Fibroblast of mammary gland (primary cell): ENCODE measurements at regions not wholly inside any gene's neighbourhood (a gene's known extent, or its start where the extent isn't known, plus 50 kb on each side); places are given as distances from the start of the nearest gene placed in this dataset.
A peak's percentile ranks its signal among the peaks of the same experiment; 100 is the strongest.

Experiments
- DNase-seq: peaks from one replicate; pipeline ENCODE4 v3.0.0-alpha.2; 2010; ENCODE audit warnings: low read depth
- H3K4me3 ChIP-seq: 2 replicates; pipeline ENCODE4 v1.5.1; 2011; ENCODE audit warnings: low read depth, mild to moderate bottlenecking, low read length, moderate library complexity; ENCODE audit not compliant: control insufficient read depth
- CTCF ChIP-seq: conservative IDR thresholded peaks from 2 replicates; pipeline ENCODE4 v1.5.1; 2011; ENCODE audit warnings: low read depth, low read length, inconsistent platforms; ENCODE audit not compliant: control insufficient read depth, insufficient read depth

- no peak for TF ChIP-seq CTCF
- DNase-seq, result peak; percentile 21
These were observed 177.8 kb downstream of the EDN1 start for GRCh38 chr6:12467706-12468670.

GRCh38 chr6:12472601-12473038 is 182.5 kb downstream of the EDN1 start:
- peak; percentile 66 for DNase-seq
- TF ChIP-seq CTCF, result no peak
- no peak overlapping the region for H3K4me3 ChIP-seq

More at GRCh38 chr6:12467706-12468670, 177.8 kb downstream of the EDN1 start:
- no peak overlapping the region for H3K4me3 ChIP-seq

- no peak for TF ChIP-seq CTCF
- no peak for DNase-seq
- no peak overlapping the region for H3K4me3 ChIP-seq
These were observed 183.3 kb downstream of the EDN1 start for GRCh38 chr6:12473494-12473893.

DNA sequence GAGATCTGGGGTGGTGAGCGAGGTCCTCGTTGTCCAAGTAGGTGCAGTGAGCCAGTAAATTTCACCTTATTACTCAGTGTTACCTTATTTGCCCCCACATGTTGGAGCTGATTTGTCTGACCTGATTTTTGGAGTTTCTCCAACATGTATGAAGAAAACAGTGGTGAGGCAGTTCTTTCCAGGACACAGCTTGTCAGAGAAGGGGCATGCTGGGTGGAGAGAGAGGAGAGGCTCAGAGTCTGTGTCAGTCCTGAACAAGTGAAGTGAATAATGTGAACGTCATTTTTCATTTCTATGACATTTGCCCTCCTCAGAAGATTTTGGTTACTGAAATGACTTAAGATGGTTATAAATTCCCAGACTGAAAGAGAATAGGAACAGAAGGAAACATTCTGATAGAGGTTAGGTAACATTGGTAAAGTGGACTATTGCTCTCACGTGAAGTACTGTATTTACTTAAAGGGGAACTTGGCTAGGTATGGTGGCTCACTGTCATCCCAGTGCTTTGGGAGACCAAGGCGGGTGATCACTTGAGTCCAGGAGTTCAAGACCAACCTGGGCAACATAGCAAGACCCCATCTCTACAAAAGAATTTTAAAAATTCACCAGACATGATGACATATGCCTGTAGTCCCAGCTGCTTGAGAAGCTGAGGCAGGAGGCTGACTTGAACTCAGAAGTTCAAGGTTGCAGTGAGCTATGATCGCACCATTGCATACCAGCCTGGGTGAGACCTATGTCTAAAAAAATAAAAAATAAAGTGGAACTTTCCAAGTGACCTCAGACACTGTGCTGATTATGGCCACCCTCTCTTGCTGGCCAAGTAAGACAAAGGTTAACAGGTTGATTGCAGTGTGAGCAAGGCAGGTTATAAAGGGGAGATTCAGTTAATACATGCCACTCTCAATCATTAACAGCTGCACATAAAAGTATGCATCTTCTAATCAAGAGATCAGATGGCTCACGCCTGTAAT is 184.3 kb downstream of the EDN1 start:
- no peak overlapping the region for H3K4me3 ChIP-seq
- DNase-seq, result peak; percentile 33
- TF ChIP-seq CTCF, result no peak

- DNase-seq, result peak; percentile 14
- no peak for TF ChIP-seq CTCF
These were observed 186.3 kb downstream of the EDN1 start for GRCh38 chr6:12476484-12476883.

DNA sequence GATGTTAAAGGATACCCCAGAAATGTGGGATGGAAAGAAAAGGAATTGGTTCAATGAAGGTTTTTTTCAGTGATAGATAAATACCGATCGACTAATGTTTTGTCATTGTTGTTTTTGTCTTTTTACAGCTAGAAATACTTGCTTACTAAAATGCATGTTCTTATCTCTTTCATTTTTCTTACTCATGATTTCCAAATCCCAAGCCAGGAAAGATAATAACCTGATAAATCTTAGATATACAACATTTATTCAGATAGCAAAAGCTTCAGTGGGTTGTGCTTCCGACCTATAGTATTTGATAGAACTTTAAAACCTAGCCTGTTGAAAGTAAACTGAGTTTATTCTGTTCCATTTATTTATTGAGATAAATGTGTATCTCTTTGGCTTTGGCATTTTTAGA is 187.5 kb downstream of the EDN1 start:
- no peak for DNase-seq
- H3K4me3 ChIP-seq, result no peak overlapping the region
- no peak for TF ChIP-seq CTCF

More at GRCh38 chr6:12476484-12476883, 186.3 kb downstream of the EDN1 start:
- no peak overlapping the region for H3K4me3 ChIP-seq
